Omental fat pad (tissue), 3 donors: ENCODE measurements at regions not wholly inside any gene's neighbourhood (a gene's known extent, or its start where the extent isn't known, plus 50 kb on each side); places are given as distances from the start of the nearest gene placed in this dataset.

Source experiments
- ATAC-seq: fragments of 150-250 bp; one replicate; pipeline ENCODE4 v1.9.1; 2016; ENCODE audit warnings: mild to moderate bottlenecking, moderate library complexity; ENCODE audit not compliant: low FRiP score
- DNase-seq: peaks from one replicate; pipeline ENCODE4 v3.0.0-alpha.2; 2019; ENCODE audit warnings: low spot score
- CTCF ChIP-seq, 3 donors: fragments of 450-650 bp; IDR thresholded peaks; one replicate each; pipeline ENCODE4 v1.5.1; 2016 to 2017; ENCODE audit warnings: antibody characterized with exemption in 3 of 3, mild to moderate bottlenecking in 3 of 3, moderate library complexity in 2 of 3

GRCh38 chr16:82241469-82242052, 71.5 kb upstream of the MPHOSPH6 start:
- no peak for DNase-seq
- no peak for ATAC-seq
- TF ChIP-seq CTCF (IDR thresholded peaks at IDR 0.05), result no peak

- ATAC-seq (no peak), DNase-seq (no peak)
- no peak for TF ChIP-seq CTCF (IDR thresholded peaks at IDR 0.05)
Measured at GRCh38 chr16:82240111-82240510, 70.1 kb upstream of the MPHOSPH6 start.

GRCh38 chr16:82236875-82237274, 66.9 kb upstream of the MPHOSPH6 start:
- ATAC-seq, result no peak
- DNase-seq, result no peak
- no peak for TF ChIP-seq CTCF (IDR thresholded peaks at IDR 0.05)

- ATAC-seq, result no peak
- DNase-seq, result no peak
- TF ChIP-seq CTCF (IDR thresholded peaks at IDR 0.05), result no peak
Measured at GRCh38 chr16:82236415-82236814, 66.4 kb upstream of the MPHOSPH6 start.

- TF ChIP-seq CTCF (IDR thresholded peaks at IDR 0.05), result no peak
- no peak for DNase-seq
- ATAC-seq, result no peak
Measured at GRCh38 chr16:82232806-82233205, 62.8 kb upstream of the MPHOSPH6 start.

- DNase-seq, result no peak
- no peak for ATAC-seq
- no peak for TF ChIP-seq CTCF (IDR thresholded peaks at IDR 0.05)
Measured at GRCh38 chr16:82231008-82231787, 61.2 kb upstream of the MPHOSPH6 start.
